Right lobe of liver (tissue), 6 donors: ENCODE measurements at regions not wholly inside any gene's neighbourhood (a gene's known extent, or its start where the extent isn't known, plus 50 kb on each side); places are given as distances from the start of the nearest gene placed in this dataset.

Source experiments
- ATAC-seq, 4 donors: fragments of 200-7000 bp; cut with Tn5 transposase; one replicate each; pipeline ENCODE4 v1.9.1; 2020; ENCODE audit warnings: mild to moderate bottlenecking in 4 of 4, moderate library complexity in 4 of 4
- DNase-seq, 3 donors: peaks; one replicate each; pipeline ENCODE4 v3.0.0-alpha.2; 2020
- H3K27ac ChIP-seq, 3 donors: fragments of 200-600 bp; one replicate each; pipeline ENCODE4 v1.8.0; 2022
- H3K27me3 ChIP-seq, 2 donors: fragments of 200-600 bp; one replicate each; pipeline ENCODE4 v1.8.0; 2022
- H3K36me3 ChIP-seq, 4 donors: fragments of 200-600 bp; sonication (generic) in 1 of 4; one replicate each; pipeline versions ENCODE4 v1.5.1 to v1.8.0; 2017 to 2022; ENCODE audit warnings: control low read depth in 1 of 4
- H3K4me1 ChIP-seq, 4 donors: fragments of 200-600 bp; sonication (generic) in 1 of 4; one replicate each; pipeline versions ENCODE4 v1.5.1 to v1.8.0; 2017 to 2022; ENCODE audit warnings: control low read depth in 1 of 4
- H3K4me3 ChIP-seq, 3 donors: fragments of 200-600 bp; one replicate each; pipeline ENCODE4 v1.8.0; 2022
- H3K9me3 ChIP-seq, 4 donors: fragments of 200-600 bp; sonication (generic) in 1 of 4; one replicate each; pipeline versions ENCODE4 v1.5.1 to v1.8.0; 2017 to 2022; ENCODE audit warnings: control low read depth in 1 of 4
- POLR2A ChIP-seq: fragments of 450-650 bp; IDR thresholded peaks from one replicate; pipeline ENCODE4 v1.6.1; 2017; ENCODE audit warnings: antibody characterized with exemption, mild to moderate bottlenecking
- WGBS: methylation state at CpG from one replicate; pipeline ENCODE4 v1.1.6; 2018; ENCODE audit warnings: low coverage, low lambda C conversion rate; ENCODE audit not compliant: insufficient coverage; ENCODE audit errors: missing lambda C conversion rate; 5-methylcytosine and 5-hydroxymethylcytosine counted together
- intact Hi-C, 2 donors: fragments of 100-400 bp; cut with DNase I; formaldehyde crosslinking; loops; one replicate each; pipeline versions ENCODE4 v1.11.2 to v1.14.1; 2022
- TF ChIP-seq, protein P1 (sequence below), 4 donors: fragments of 200-600 bp in 3 of 4; fragments of 450-650 bp in 1 of 4; IDR thresholded peaks; one replicate each; pipeline versions ENCODE4 v1.5.1 to v1.8.0; 2016 to 2022; ENCODE audit warnings: antibody characterized with exemption in 4 of 4, mild to moderate bottlenecking in 2 of 4
- donor health status: DM: no; HTN: yes; CAD: no.
- donor health status: DM: no; HTN: no; CAD: no.
- donor health status: DM: no; HTN: no; CAD: no.
- donor health status: DM: no; HTN: yes; CAD: no.
- donor health status: DM: no; HTN: yes; CAD: no.

DNA sequence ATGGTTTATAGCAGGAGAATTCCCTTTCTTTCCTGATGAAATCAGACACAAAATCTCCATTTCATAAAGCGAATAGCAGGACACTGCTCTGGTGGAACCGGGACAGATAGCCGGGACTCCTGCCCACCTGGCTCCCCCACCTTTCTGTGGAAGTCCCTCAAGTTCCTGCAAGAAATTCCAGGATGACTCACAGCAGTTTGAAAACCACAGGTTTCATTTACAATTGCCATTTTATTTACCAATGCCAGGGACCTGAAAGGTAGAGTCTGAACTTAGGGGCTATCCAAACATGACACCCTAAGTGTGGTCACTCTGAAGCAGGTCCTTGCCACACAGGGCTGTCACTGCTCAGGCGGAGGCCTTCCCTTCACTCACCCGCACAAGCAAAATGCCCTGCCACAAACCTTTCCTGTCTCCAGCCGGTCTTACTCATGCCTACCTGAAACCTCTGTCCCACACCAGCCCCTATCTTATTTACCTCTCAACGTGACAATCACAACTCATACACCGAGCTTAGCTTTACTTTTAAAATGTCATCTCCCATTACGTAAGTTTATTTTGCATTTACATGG, 63.3 kb upstream of the TAF1L start:
- Histone ChIP-seq H3K36me3 (no peaks in the 10 kb centered on the region), H3K9me3 (no peaks in the 10 kb centered on the region), H3K27me3 (no peaks in the 10 kb centered on the region), H3K4me1 (no peaks in the 10 kb centered on the region), H3K27ac (no peak overlapping the region), H3K4me3 (no peak overlapping the region)
- intact Hi-C loops: no loop called here
- no peak for TF ChIP-seq POLR2A
- TF ChIP-seq, protein P1, sequence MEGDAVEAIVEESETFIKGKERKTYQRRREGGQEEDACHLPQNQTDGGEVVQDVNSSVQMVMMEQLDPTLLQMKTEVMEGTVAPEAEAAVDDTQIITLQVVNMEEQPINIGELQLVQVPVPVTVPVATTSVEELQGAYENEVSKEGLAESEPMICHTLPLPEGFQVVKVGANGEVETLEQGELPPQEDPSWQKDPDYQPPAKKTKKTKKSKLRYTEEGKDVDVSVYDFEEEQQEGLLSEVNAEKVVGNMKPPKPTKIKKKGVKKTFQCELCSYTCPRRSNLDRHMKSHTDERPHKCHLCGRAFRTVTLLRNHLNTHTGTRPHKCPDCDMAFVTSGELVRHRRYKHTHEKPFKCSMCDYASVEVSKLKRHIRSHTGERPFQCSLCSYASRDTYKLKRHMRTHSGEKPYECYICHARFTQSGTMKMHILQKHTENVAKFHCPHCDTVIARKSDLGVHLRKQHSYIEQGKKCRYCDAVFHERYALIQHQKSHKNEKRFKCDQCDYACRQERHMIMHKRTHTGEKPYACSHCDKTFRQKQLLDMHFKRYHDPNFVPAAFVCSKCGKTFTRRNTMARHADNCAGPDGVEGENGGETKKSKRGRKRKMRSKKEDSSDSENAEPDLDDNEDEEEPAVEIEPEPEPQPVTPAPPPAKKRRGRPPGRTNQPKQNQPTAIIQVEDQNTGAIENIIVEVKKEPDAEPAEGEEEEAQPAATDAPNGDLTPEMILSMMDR (IDR thresholded peaks at IDR 0.05): no peak
- WGBS: 48% methylated on average over 5 of the region's 9 CpGs
- no peak for ATAC-seq
- DNase-seq: no peak

- TF ChIP-seq, protein P1 (IDR thresholded peaks at IDR 0.05): no peak
- no peak for TF ChIP-seq POLR2A
- H3K4me3 ChIP-seq: no peak overlapping the region
- no peak for ATAC-seq
These were observed 66.0 kb upstream of the TAF1L start for GRCh38 chr9:32701321-32702022.

GRCh38 chr9:32703635-32704034, 68.2 kb upstream of the TAF1L start:
- 60% methylated on average over 1 of the region's 2 CpGs for WGBS

More at GRCh38 chr9:32701321-32702022, 66.0 kb upstream of the TAF1L start:
- Histone ChIP-seq H3K36me3 (no peaks in the 10 kb centered on the region), H3K27me3 (no peaks in the 10 kb centered on the region), H3K27ac (no peak overlapping the region), H3K9me3 (no peaks in the 10 kb centered on the region), H3K4me1 (no peaks in the 10 kb centered on the region)
- DNase-seq: no peak
- 50% methylated on average over 5 of the region's 5 CpGs for WGBS
- intact Hi-C loops: no loop called here

DNA sequence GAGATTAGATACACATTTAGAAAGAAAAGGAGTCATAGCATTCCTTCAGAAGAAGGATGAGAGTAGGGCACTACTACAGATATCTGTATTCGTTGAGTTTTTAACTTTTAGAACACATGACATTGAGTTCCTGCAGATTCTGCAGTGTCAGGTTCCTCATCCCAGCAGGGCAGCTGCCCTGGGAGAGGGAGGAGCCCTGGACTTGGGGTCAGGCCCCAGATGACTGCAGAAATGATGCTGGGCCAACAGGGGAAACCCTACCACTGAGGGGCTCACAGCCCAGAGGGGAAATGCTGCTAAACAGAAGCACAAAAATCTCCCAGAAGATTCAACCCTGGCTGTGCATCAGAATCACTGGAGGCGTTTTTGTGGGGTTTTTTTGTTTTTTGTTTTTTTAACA, 68.9 kb upstream of the TAF1L start:
- Histone ChIP-seq H3K9me3 (no peaks in the 10 kb centered on the region), H3K27me3 (no peaks in the 10 kb centered on the region), H3K4me1 (no peaks in the 10 kb centered on the region), H3K4me3 (no peak overlapping the region), H3K36me3 (no peaks in the 10 kb centered on the region), H3K27ac (no peak overlapping the region)
- 19% methylated on average over 2 of the region's 2 CpGs for WGBS
- no peak for TF ChIP-seq POLR2A
- TF ChIP-seq, protein P1 (IDR thresholded peaks at IDR 0.05): no peak
- intact Hi-C loops: no loop called here
- no peak for DNase-seq
- ATAC-seq: peak in 2 of 4 donors; percentile 48 to 50

More at GRCh38 chr9:32703635-32704034, 68.2 kb upstream of the TAF1L start:
- ATAC-seq (no peak), DNase-seq (no peak)
- TF ChIP-seq, protein P1 (IDR thresholded peaks at IDR 0.05): peak in 1 of 4 donors; percentile 15
- TF ChIP-seq POLR2A: no peak
- Histone ChIP-seq H3K9me3 (no peaks in the 10 kb centered on the region), H3K27ac (no peak overlapping the region), H3K4me3 (no peak overlapping the region), H3K27me3 (no peaks in the 10 kb centered on the region), H3K4me1 (no peaks in the 10 kb centered on the region), H3K36me3 (no peaks in the 10 kb centered on the region)
- intact Hi-C loops: no loop called here
